ENCODE measurements at regions not wholly inside any gene's neighbourhood (a gene's known extent, or its start where the extent isn't known, plus 50 kb on each side); places are given as distances from the start of the nearest gene placed in this dataset.
"Not testable (repeated sequence)": the region's sequence is repeated elsewhere in the genome, so short reads cannot be mapped to it uniquely, and the experiment has no call there.

DNA sequence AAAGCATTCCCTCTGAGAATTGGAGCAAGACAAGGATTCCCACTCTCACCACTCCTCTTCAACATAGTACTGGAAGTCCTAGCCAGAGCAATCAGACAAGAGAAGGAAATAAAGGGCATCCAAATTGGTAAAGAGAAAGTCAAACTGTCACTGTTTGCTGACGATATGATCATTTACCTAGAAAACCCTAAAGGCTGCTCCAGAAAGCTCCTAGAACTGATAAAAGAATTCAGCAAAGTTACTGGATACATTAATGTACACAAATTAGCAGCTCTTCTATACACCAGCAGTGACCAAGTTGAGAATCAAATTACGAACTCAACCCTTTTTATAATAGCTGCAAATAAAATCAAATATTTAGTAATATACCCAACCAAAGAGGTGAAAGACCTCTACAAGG, 851.9 kb downstream of the FSCB start:
- not testable (repeated sequence) for ATAC-seq; DNase-seq (ENCODE audit: low spot score); H3K27ac Mint-ChIP-seq; H3K4me3 Mint-ChIP-seq; H3K4me1 Mint-ChIP-seq (ENCODE audit: low read depth in 2 of 2); H3K27me3 Mint-ChIP-seq
- H3K9me3 Mint-ChIP-seq, result peaks cover 32% of the 10 kb centered on the region
- peaks cover 19% of the 10 kb centered on the region for H3K36me3 Mint-ChIP-seq

DNA sequence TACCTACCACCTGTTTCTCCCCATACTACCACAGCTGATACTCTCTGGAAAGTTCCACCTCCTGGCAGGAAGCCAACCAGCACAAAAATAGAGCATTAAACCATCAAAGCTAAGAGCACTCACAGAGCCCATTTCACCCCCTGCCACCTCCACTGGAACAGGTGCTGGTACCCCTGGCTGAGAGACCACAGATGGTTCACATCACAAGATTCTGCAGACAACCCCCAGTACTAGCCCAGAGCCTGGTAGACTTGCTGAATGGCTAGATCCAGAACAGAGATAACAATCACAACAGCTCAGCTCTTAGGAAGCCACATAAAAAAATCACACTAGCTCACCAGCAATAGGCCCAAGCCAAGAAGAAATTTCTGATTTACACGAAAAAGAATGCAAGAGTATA, 855.2 kb downstream of the FSCB start:
- Mint-ChIP-seq H3K27ac (no peak overlapping the region), H3K27me3 (no peaks in the 10 kb centered on the region), H3K36me3 (peaks cover 19% of the 10 kb centered on the region), H3K4me3 (no peak overlapping the region), H3K9me3 (peaks cover 38% of the 10 kb centered on the region), H3K4me1 (ENCODE audit: low read depth in 2 of 2) (no peaks in the 10 kb centered on the region)
- no peak for ATAC-seq
- DNase-seq (ENCODE audit: low spot score), result no peak

DNA sequence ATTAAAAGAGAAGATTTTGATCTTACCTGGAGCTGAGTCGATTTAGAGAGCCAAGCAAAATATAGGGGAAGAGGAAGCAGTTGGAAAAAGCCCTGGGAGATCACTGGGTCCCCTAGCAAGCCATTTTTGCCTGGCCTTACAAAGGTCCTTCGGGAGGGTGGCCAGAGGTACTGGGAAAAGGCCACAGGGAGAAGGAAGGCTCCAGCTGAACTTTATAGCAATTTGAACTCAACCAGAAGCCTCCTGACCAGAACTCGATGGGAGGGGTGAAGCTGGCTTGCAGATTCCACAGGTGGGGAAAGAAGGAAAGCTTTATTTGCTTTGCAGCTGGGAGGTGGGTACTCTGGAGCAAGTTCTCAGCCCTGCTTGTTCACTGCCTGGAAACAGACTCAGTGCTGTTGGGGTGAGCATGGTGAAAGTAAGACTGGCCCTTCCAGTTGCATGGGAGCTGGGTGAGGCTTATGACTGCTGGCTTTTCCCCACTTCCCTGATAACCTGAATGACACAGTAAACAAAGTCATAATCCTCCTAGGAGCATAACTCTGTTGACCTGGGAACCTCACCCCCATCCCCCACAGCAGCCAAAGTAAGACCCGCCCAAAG, 855.8 kb downstream of the FSCB start:
- Mint-ChIP-seq H3K4me3 (no peak overlapping the region), H3K27ac (no peak overlapping the region), H3K4me1 (ENCODE audit: low read depth in 2 of 2) (no peaks in the 10 kb centered on the region), H3K27me3 (no peaks in the 10 kb centered on the region), H3K9me3 (peaks cover 33% of the 10 kb centered on the region), H3K36me3 (peaks cover 19% of the 10 kb centered on the region)
- ATAC-seq, result no peak
- no peak for DNase-seq (ENCODE audit: low spot score)

DNA sequence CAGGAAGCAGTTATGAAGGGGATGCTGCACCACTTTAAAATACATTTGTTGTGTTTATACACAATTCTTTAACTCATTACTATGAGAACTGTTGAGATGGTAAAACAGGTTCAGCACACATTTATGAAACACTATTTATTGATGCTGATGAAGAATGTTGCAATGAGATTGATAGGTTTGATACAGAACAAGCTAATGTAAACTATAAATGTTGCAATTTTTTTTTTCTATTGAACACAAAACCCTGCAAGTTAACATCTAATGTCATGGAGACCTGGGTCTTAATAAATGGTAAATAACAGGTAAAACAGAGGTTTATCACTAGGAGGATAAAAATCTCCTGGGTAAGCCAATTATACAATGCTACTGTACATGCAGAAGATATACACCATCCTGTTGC, 857.6 kb downstream of the FSCB start:
- H3K36me3 Mint-ChIP-seq, result peaks cover 19% of the 10 kb centered on the region
- peaks cover 26% of the 10 kb centered on the region for H3K9me3 Mint-ChIP-seq

DNA sequence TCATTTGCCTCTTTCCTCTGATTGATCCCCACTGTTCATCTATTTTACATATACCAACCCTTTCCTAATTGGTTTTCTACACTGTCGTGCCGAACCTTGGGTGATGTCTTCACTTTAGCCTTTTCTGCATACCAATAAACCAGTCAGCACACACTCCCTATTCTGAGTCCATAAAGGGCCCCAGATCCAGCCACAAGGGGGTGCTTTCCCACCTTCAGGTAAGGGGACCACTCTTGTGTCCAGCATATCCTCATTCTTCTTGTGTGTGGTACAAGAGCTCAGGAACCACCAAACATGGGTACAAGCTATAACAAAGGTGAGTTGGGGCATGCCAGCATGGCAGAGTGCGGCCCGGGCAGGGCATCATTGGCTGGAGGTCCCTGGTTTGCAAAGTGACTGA, 859.8 kb downstream of the FSCB start:
- ATAC-seq, result no peak
- Mint-ChIP-seq H3K27me3 (no peaks in the 10 kb centered on the region), H3K4me1 (ENCODE audit: low read depth in 2 of 2) (no peaks in the 10 kb centered on the region), H3K36me3 (peaks cover 17% of the 10 kb centered on the region), H3K27ac (no peak overlapping the region), H3K4me3 (no peak overlapping the region), H3K9me3 (peaks cover 22% of the 10 kb centered on the region)
- no peak for DNase-seq (ENCODE audit: low spot score)

More for the DNA sequence above, 857.6 kb downstream of the FSCB start:
- DNase-seq (ENCODE audit: low spot score) (no peak), ATAC-seq (no peak)
- H3K27me3 Mint-ChIP-seq, result no peaks in the 10 kb centered on the region
- no peaks in the 10 kb centered on the region for H3K4me1 Mint-ChIP-seq (ENCODE audit: low read depth in 2 of 2)
- H3K4me3 Mint-ChIP-seq, result no peak overlapping the region
- no peak overlapping the region for H3K27ac Mint-ChIP-seq

DNA sequence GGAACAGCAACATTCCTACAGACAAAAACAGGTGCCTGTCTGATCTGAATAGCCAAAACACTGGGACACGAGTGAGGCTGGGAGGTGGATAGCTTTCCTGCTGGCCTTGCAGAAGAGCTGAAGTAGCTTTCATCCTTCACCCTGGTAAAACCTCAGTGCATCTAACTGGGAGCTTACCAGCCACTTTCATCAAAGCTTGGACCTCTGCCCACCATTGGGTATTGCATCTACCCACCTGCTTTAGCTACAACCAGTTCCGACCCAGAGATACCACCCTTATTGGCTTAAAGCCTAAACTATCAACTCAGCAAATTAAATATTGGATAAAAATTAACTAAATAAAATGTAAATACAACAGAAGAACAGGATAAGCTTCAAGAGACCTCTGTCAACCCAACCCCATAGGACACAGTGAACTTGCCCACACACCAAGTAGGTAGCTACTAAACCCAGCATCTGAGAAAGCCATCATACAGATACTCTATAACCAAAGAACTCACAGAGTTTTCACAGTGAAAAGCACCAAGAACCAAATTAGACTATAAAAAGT, 866.3 kb downstream of the FSCB start:
- Mint-ChIP-seq H3K4me3 (no peak overlapping the region), H3K27ac (no peak overlapping the region), H3K9me3 (peaks cover 19% of the 10 kb centered on the region), H3K36me3 (peaks cover 6% of the 10 kb centered on the region), H3K27me3 (no peaks in the 10 kb centered on the region), H3K4me1 (ENCODE audit: low read depth in 2 of 2) (no peaks in the 10 kb centered on the region)
- ATAC-seq (no peak), DNase-seq (ENCODE audit: low spot score) (no peak)

DNA sequence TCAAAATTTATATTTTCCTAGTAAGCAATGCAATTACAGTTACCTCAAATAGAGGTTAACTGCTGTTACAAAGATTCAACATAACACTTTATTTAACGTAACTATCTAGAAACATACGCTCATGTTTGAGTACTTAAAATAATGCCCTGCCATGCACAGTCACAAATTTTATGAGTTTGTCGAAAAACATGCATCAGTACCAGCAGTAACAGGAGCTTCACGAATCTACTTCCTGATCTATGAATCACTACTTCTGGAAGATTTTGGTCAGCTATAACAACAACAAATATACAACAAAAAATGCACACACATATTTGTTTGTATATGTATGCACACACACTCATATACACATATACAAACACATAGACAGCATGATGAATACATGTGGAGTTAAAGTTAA, 881.8 kb downstream of the FSCB start:
- no peak for ATAC-seq
- no peaks in the 10 kb centered on the region for H3K36me3 Mint-ChIP-seq
- H3K27ac Mint-ChIP-seq, result no peak overlapping the region
- H3K4me1 Mint-ChIP-seq (ENCODE audit: low read depth in 2 of 2), result no peaks in the 10 kb centered on the region
- DNase-seq (ENCODE audit: low spot score), result no peak
- H3K4me3 Mint-ChIP-seq, result no peak overlapping the region
- no peaks in the 10 kb centered on the region for H3K27me3 Mint-ChIP-seq
- peaks cover 7% of the 10 kb centered on the region for H3K9me3 Mint-ChIP-seq

DNA sequence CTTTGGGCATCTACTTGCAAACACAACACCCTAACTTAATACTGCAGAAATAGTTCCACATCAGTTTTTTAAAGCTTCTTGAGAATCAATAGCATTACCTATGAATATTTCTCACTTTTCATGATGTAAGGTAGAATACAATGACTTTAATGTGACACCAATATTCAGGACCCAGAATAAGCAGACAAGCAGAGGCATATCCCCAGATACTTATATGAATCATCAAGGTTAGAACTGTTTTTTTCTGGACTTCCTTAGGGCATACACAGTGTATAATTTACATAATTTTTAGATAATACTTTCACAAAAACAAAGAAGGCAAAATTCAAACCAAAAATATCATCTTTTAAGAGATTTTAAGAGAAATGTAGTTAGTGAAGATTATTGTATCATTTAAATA, 885.8 kb downstream of the FSCB start:
- Mint-ChIP-seq H3K36me3 (no peaks in the 10 kb centered on the region), H3K27me3 (no peaks in the 10 kb centered on the region), H3K4me3 (no peak overlapping the region), H3K4me1 (ENCODE audit: low read depth in 2 of 2) (no peaks in the 10 kb centered on the region), H3K9me3 (peaks cover 10% of the 10 kb centered on the region), H3K27ac (no peak overlapping the region)
- no peak for DNase-seq (ENCODE audit: low spot score)
- ATAC-seq, result no peak

DNA sequence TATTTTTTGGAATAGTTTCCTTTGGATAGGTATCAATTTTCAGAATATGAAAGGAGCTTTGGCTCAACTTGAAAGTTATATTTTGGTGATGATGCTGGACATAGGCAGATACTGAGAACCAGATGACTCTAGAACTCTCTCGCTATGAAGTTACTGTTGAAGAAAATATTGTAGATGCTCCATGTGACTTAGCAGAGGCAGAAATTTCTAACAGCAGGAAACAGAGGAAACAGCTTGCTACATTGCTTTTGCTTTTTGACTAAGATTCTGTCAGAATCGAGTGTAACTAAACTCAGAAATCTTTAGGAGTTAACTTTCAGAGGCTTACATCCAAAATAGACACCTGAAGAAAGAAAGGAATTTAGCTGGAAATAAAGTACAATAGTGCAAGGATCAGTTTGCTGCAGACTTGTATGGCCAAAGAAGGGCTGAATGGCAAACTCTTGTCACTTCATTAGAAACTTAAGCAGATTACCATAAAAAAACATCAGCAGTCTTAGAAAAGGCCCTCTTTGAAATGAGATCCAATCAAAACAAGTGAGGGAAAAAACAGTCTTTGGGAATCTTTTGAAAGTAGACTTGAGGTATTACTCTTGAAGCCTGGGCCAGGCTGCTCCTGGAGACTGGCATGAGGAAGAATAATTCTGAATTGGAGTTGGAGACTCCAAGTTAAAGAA, 911.8 kb downstream of the FSCB start:
- no peak overlapping the region for H3K4me3 Mint-ChIP-seq
- H3K36me3 Mint-ChIP-seq, result peaks cover 6% of the 10 kb centered on the region
- no peaks in the 10 kb centered on the region for H3K27me3 Mint-ChIP-seq
- no peaks in the 10 kb centered on the region for H3K4me1 Mint-ChIP-seq (ENCODE audit: low read depth in 2 of 2)
- peaks cover 18% of the 10 kb centered on the region for H3K9me3 Mint-ChIP-seq
- DNase-seq (ENCODE audit: low spot score), result no peak
- H3K27ac Mint-ChIP-seq, result no peak overlapping the region
- no peak for ATAC-seq

DNA sequence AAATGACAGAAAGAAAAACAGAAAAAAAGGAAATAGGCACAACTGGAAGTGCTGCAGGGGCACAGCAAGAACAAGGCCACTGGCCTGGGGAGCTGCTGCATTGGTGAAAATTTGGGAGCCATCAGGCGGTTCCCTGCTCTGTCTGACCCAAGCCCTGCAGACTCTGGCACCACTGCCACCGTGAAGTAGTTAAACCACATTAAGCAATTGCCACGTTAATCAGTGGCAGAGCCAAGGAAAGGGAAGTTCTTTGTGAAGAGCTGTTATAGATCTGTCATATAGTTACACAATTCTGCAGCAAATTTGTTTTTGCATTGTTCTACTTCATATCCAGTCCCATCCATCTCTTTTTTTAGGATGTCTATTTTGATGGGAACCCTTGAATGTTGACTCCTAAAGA, 915.3 kb downstream of the FSCB start:
- no peaks in the 10 kb centered on the region for H3K36me3 Mint-ChIP-seq
- H3K4me3 Mint-ChIP-seq, result no peak overlapping the region
- H3K9me3 Mint-ChIP-seq, result peaks cover 15% of the 10 kb centered on the region
- H3K27me3 Mint-ChIP-seq, result no peaks in the 10 kb centered on the region
- DNase-seq (ENCODE audit: low spot score) (no peak), ATAC-seq (no peak)
- no peak overlapping the region for H3K27ac Mint-ChIP-seq
- no peaks in the 10 kb centered on the region for H3K4me1 Mint-ChIP-seq (ENCODE audit: low read depth in 2 of 2)

DNA sequence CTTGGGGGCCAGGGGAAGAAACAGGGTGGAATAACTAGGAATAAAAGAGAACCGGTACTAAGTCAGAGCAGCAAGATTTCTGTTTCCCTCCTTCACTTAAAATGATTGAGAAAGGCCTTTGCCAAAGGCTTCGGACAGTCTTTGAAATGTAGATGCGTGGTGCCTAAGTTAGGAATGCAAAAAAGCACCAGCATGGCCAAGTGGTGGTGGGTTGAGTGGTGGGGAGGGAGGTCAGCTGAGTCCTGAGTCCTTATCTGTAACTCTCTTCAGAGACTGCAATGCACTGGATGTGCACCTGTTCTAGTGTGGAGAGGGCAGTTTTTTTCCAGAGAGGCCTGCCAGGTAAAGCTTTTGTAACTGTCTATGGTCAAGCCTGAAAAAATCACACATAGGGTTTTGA, 919.9 kb downstream of the FSCB start:
- Mint-ChIP-seq H3K4me1 (ENCODE audit: low read depth in 2 of 2) (no peaks in the 10 kb centered on the region), H3K27ac (no peak overlapping the region), H3K4me3 (no peak overlapping the region), H3K27me3 (no peaks in the 10 kb centered on the region), H3K36me3 (no peaks in the 10 kb centered on the region), H3K9me3 (peaks cover 5% of the 10 kb centered on the region)
- DNase-seq (ENCODE audit: low spot score) (no peak), ATAC-seq (no peak)

DNA sequence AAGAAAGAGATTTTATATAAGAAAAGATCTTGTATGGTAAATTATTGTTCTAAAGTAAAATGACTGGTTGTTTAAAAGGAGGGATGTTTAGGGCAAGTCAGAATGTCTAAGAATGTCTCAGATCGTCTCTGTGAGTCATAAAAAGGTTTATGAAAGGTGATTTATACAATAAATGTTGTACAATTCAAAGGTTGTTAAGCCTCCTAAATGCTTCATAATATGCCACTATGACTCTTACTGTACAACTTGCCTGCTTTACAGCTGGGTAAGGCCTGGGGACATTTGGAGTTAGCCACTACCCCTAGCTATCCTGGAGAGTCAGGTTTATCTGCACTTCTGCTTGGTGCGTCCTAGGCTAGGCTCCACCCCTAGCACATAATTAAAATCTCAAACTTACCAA, 927.4 kb downstream of the FSCB start:
- H3K4me3 Mint-ChIP-seq, result no peak overlapping the region
- DNase-seq (ENCODE audit: low spot score) (no peak), ATAC-seq (no peak)
- H3K36me3 Mint-ChIP-seq, result no peaks in the 10 kb centered on the region
- H3K27ac Mint-ChIP-seq, result no peak overlapping the region
- H3K27me3 Mint-ChIP-seq, result no peaks in the 10 kb centered on the region
- peaks cover 9% of the 10 kb centered on the region for H3K9me3 Mint-ChIP-seq
- no peaks in the 10 kb centered on the region for H3K4me1 Mint-ChIP-seq (ENCODE audit: low read depth in 2 of 2)

DNA sequence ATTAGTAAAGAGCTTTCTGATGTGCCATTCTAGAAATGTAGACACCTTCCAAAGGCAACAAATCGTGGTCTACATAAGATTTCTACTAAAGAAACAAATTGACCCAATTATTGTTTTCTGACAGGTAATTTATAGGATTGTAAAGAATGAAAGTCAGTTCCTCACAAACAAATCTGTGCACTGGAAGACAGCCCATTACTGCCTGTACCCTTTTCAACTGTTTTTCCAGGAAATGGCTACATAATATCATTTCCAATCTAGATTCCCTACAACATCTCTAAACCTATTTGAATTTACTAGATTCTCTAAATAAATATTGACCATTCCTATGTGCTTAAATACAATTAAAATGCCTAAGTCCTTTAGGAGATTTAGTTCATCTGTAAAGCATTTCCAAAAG, 939.1 kb downstream of the FSCB start:
- H3K4me3 Mint-ChIP-seq, result no peak overlapping the region
- H3K36me3 Mint-ChIP-seq, result no peaks in the 10 kb centered on the region
- no peak overlapping the region for H3K27ac Mint-ChIP-seq
- ATAC-seq (no peak), DNase-seq (ENCODE audit: low spot score) (no peak)
- no peaks in the 10 kb centered on the region for H3K27me3 Mint-ChIP-seq
- no peaks in the 10 kb centered on the region for H3K4me1 Mint-ChIP-seq (ENCODE audit: low read depth in 2 of 2)
- H3K9me3 Mint-ChIP-seq, result peaks cover 8% of the 10 kb centered on the region

DNA sequence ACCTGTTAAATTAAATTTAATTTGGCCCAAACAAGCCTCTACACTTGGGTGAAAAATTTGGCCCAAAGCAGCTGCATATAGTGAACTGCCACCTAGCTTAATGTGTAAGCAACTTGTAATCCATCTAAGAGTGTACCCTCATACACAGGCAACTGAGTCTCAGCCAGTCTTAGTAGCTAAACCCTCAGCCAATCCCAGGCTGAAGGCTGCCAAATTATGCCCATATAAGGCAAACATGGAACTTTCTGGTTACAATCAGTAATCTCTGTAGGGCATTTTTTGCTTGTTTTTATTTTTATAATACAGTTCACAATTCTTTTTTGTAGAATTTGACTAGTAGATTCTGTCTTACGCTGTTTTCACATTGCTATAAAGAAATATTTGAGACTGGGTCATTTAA, 958.7 kb downstream of the FSCB start:
- Mint-ChIP-seq H3K4me3 (no peak overlapping the region), H3K9me3 (peaks cover 3% of the 10 kb centered on the region), H3K27ac (no peak overlapping the region), H3K4me1 (ENCODE audit: low read depth in 2 of 2) (no peaks in the 10 kb centered on the region), H3K36me3 (peaks cover 6% of the 10 kb centered on the region), H3K27me3 (no peaks in the 10 kb centered on the region)
- ATAC-seq (no peak), DNase-seq (ENCODE audit: low spot score) (no peak)

DNA sequence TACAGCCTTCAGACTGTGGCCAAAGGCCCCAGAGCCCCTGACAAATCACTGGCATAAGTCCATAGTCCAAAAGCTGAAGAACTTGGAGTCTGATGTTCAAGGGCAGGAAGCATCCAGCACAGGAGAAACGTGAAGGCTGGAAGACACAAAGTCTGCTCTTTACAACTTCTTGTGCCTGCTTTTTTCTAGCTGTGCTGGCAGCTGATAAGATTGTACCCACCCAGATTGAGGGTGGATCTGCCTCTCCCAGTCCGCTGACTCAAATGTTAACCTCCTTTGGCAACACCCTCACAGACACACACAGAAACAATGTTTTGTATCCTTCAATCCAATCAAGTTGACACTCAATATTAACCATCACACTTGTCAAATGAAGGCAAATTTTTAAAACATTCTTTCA, 959.5 kb downstream of the FSCB start:
- H3K9me3 Mint-ChIP-seq; H3K4me1 Mint-ChIP-seq (ENCODE audit: low read depth in 2 of 2); H3K36me3 Mint-ChIP-seq; H3K27ac Mint-ChIP-seq; ATAC-seq; H3K27me3 Mint-ChIP-seq; H3K4me3 Mint-ChIP-seq; DNase-seq (ENCODE audit: low spot score): not testable (repeated sequence)

Data from natural killer cell treated with Interleukin-12 subunit alpha and Interleukin-12 subunit beta and Interleukin-15 and Interleukin-18, amount 100 ng/mL, for 72 hours (primary cell).